ENCODE measurements at regions not wholly inside any gene's neighbourhood (a gene's known extent, or its start where the extent isn't known, plus 50 kb on each side); places are given as distances from the start of the nearest gene placed in this dataset.

GRCh38 chr13:47862841-47863240, 138.2 kb downstream of the SUCLA2 start:
- TF ChIP-seq CTCF (IDR thresholded peaks at IDR 0.05) (no peak), POLR2A (IDR thresholded peaks at IDR 0.05; ENCODE audit: low read depth) (no peak), POLR2AphosphoS5 (IDR thresholded peaks at IDR 0.05) (no peak)

All from esophagus muscularis mucosa (tissue), 3 donors.